Peyer's patch (tissue), 4 donors: ENCODE measurements at regions not wholly inside any gene's neighbourhood (a gene's known extent, or its start where the extent isn't known, plus 50 kb on each side); places are given as distances from the start of the nearest gene placed in this dataset.

ENCODE experiments used
- POLR2A ChIP-seq, 2 donors: fragments of 450-650 bp; IDR thresholded peaks; one replicate each; pipeline ENCODE4 v1.5.1; 2017; ENCODE audit warnings: antibody characterized with exemption in 2 of 2, mild to moderate bottlenecking in 2 of 2, moderate library complexity in 2 of 2
- TF ChIP-seq, protein P1 (sequence below), 6 experiments: fragments of 450-650 bp in 4 of 6; fragments of 200-600 bp in 2 of 6; sonication (generic) in 1 of 6; IDR thresholded peaks; one replicate each; pipeline ENCODE4 v1.5.1; 2017 to 2019; ENCODE audit warnings: antibody characterized with exemption in 6 of 6, mild to moderate bottlenecking in 3 of 6, moderate library complexity in 1 of 6

DNA sequence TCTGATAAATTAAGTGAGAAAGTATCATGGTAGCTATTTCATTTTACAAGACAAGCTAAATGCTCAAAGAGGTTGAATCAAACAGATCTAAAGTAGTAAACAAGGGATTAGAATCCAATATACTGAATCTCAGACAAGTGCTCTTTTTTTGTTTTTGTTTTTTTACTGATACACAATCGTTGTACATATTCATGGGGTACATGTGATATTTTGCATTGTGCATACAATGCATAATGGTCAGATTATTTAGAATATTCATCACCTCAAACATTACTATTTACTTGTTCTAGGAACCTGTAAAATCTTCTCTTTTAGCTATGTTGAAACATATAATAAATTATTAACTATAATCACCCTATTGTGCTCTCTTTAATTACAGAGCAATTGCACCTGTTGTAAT lies 57.0 kb upstream of the HCRTR2 start:
- TF ChIP-seq, protein P1, sequence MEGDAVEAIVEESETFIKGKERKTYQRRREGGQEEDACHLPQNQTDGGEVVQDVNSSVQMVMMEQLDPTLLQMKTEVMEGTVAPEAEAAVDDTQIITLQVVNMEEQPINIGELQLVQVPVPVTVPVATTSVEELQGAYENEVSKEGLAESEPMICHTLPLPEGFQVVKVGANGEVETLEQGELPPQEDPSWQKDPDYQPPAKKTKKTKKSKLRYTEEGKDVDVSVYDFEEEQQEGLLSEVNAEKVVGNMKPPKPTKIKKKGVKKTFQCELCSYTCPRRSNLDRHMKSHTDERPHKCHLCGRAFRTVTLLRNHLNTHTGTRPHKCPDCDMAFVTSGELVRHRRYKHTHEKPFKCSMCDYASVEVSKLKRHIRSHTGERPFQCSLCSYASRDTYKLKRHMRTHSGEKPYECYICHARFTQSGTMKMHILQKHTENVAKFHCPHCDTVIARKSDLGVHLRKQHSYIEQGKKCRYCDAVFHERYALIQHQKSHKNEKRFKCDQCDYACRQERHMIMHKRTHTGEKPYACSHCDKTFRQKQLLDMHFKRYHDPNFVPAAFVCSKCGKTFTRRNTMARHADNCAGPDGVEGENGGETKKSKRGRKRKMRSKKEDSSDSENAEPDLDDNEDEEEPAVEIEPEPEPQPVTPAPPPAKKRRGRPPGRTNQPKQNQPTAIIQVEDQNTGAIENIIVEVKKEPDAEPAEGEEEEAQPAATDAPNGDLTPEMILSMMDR (IDR thresholded peaks at IDR 0.05) = no peak
- no peak for TF ChIP-seq POLR2A (IDR thresholded peaks at IDR 0.05)
